SW480 (cell line): ENCODE measurements at regions not wholly inside any gene's neighbourhood (a gene's known extent, or its start where the extent isn't known, plus 50 kb on each side); places are given as distances from the start of the nearest gene placed in this dataset.
"Not testable (repeated sequence)": the region's sequence is repeated elsewhere in the genome, so short reads cannot be mapped to it uniquely, and the experiment has no call there.

Experiments used
- DNase-seq: peaks from one replicate; pipeline ENCODE4 v3.0.0-alpha.2; 2016; ENCODE audit warnings: low spot score

DNA sequence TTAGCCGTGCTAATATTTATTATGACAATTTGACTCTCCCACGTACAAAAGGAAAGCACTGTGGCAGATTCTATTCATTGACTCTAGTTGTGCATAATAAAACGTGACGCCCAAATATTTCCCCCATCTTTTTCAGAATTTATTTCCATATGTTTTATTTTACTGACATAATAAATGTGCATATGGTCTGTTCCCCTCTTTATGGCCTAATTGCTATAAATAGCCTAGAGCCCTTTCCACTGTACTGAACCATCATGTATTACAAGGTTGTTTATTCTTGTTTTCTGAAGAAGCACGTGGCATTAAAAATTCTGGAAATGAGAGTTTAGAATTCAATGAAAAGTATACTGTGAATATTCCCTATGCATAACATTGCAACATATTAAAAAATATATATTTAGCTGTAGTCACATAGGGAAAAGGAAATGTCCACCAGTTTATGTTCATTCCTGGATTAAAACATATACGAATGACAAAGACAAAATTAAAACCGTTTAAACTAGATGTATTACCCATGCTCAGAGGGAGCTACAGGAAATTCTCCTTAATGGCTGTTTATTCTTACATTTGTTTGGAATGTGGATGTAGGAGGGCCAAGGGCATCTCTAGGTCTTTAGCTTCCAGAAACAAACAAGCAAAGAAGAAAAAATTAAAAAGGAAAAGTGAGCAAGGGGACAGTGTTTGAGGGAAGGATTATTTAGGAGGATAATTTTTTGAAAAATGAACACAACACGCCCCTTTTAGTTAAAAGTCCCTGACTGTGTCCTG lies 122.1 kb upstream of the MMADHC start:
- DNase-seq, result no peak

DNA sequence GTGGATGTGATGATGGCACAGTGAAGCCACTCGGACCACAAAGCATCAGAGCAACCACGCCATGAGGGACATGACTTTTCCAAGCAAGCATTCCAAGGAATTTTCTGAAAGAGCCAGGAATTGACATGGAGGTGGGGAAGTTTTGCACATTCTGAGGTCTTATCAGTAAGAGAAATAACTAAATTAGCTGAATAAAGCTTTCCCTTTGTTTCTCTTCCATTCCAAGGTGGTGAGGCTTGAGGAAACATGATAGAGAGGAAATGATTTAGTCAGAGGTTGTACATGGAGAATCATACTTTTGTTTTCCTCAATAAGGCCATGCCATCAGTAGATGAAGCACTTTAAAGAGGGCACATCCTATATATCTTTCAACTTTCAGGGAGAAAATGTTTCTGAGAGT lies 115.7 kb upstream of the MMADHC start:
- no peak for DNase-seq

GRCh38 chr2:149702571-149702970 lies 115.0 kb upstream of the MMADHC start:
- no peak for DNase-seq

- no peak for DNase-seq
These were observed 113.7 kb upstream of the MMADHC start for GRCh38 chr2:149701241-149701640.

DNA sequence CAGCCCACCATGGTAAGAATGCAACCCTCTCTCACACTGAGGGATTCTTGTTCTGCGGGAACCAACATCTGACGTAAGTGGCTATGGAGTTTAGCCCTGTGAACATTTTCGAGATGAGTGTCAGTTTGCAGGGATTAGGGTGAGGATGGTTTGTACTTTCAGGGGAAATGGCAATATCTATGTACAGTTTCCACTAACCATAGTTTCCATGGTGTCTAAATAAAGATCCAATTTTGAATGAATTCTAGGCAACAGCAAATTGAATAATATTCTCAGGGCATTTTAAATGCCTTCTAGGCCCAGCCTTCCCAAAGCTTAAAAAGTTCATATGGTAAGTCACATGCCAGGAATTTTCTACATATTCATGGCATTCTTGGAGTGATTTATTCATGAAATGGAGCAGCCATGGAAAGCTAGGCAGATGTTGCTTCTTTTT lies 105.4 kb upstream of the MMADHC start:
- no peak for DNase-seq

- no peak for DNase-seq
These were observed 103.2 kb upstream of the MMADHC start for GRCh38 chr2:149690825-149691224.

DNA sequence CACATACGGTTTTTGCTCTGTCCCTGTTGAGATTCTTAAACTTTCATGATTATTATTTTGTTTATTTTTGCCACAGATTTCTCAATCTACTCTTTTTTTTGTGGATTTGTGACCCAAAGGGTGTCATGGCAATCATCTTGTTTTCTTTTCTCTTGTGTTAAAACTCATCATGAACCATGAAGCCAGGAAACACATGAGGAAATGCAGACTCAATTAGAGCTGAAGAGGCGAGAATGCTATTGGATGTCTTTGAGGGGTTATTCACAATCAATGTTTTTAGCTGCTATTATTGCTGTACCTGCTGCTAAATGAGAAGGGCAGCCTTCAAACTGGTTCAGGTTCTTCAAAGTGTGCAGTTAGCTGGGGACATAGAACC lies 99.5 kb upstream of the MMADHC start:
- no peak for DNase-seq

- DNase-seq, result no peak
These were observed 98.8 kb upstream of the MMADHC start for GRCh38 chr2:149686136-149687051.

DNA sequence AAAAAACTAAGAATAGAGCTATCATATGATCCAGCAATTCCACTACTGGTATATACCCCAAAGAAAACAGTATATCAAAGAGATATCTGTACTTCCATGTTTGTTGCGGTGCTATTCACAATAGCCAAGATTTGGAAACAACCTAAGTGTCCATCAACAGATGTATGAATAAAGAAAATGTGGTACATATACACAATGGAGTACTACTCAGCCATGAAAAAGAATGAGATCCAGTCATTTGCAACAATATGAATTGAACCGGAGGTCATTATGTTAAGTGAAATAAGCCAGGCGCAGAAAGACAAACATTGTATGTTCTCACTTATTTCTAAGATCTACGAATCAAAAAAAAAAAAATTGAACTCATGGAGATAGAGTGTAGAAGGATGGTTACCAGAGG lies 97.8 kb upstream of the MMADHC start:
- not testable (repeated sequence) for DNase-seq

DNA sequence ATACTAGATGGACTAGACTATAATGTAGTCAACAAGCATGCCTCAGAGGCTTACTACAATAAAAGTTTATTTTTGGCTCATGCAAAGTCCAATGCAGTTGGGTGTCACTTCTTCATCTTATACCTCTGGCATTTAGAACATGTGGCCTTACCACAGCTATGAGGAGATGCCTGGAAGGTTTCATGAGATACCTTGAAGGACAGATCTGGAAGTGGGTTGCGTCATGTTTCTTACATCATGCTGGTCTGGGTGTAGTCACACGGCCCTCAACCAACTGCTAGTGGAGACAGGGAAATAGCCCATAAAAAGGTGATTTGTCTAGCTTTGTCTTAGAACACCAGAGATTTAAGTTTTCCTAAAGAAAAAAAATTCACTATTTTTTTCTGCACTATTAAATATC lies 91.7 kb upstream of the MMADHC start:
- no peak for DNase-seq

- DNase-seq, result no peak
These were observed 89.8 kb upstream of the MMADHC start for GRCh38 chr2:149677416-149677815.

DNA sequence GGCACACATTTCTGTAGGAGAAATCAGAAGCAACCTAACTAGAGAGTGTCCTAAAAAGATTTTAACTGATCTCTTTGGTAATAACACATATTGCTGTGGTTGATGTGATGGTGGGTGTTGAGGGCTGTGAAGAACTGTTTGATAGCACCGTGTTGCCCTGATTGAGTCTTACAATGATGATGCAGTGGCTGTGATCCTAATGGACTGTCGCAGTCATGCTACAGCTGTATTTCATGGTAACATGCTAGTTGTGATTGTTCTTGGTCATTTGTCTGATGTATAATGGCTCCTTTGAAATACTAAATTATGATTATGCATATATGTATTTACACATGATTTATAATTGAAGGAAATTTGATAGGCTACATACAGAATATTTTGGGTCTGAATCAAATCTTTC lies 82.5 kb upstream of the MMADHC start:
- DNase-seq, result no peak

GRCh38 chr2:149666809-149667320 lies 79.3 kb upstream of the MMADHC start:
- no peak for DNase-seq

DNA sequence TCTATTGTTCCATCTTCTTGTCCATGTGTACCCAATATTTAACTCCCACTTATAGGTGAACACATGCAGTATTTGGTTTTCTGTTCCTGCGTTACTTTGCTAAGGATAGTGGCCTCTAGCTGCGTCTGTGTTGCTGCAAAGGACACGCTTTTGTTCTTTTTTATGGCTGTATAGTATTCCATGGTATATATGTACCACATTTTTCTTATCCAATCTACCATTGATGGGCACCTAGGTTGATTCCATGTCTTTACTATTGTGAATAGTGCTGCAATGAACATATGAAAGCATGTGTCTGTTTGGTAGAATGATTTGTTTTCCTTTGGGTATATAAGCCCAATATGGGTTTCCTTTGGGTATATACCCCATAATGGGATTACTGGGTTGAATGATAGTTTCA lies 77.3 kb upstream of the MMADHC start:
- no peak for DNase-seq

DNA sequence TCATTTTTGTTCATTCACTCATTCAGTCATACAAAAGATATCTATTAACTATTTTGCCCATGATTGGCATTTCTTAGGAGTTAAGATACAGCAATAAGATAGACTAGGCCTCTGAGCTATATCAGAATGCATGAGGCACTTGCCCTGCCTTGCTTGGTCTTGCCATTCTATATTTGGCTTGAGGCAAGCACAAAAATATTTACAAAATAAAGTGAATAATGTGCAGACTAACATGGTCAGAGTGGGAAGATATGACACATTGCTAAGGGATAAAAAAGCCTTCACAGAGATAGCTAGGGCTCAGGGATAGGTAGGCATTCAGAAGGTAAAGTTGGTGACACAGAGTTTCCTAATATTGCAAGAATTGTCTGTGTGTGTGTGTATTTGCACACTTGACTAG lies 75.0 kb upstream of the MMADHC start:
- DNase-seq, result no peak

- DNase-seq, result no peak
These were observed 74.3 kb upstream of the MMADHC start for GRCh38 chr2:149661844-149662243.

- no peak for DNase-seq
These were observed 71.0 kb upstream of the MMADHC start for GRCh38 chr2:149658553-149658952.

- no peak for DNase-seq
These were observed 69.9 kb upstream of the MMADHC start for GRCh38 chr2:149657401-149658040.

- no peak for DNase-seq
These were observed 69.4 kb upstream of the MMADHC start for GRCh38 chr2:149656996-149657395.

- DNase-seq, result no peak
These were observed 66.4 kb upstream of the MMADHC start for GRCh38 chr2:149653831-149654445.

GRCh38 chr2:149652926-149653325 lies 65.4 kb upstream of the MMADHC start:
- no peak for DNase-seq

- DNase-seq, result no peak
These were observed 65.0 kb upstream of the MMADHC start for GRCh38 chr2:149652526-149652925.
